ENCODE measurements at regions not wholly inside any gene's neighbourhood (a gene's known extent, or its start where the extent isn't known, plus 50 kb on each side); places are given as distances from the start of the nearest gene placed in this dataset.

- no peak for TF ChIP-seq EZH2phosphoT487 (conservative IDR thresholded peaks at IDR 0.05; ENCODE audit: low read length)
- TF ChIP-seq, protein P1, sequence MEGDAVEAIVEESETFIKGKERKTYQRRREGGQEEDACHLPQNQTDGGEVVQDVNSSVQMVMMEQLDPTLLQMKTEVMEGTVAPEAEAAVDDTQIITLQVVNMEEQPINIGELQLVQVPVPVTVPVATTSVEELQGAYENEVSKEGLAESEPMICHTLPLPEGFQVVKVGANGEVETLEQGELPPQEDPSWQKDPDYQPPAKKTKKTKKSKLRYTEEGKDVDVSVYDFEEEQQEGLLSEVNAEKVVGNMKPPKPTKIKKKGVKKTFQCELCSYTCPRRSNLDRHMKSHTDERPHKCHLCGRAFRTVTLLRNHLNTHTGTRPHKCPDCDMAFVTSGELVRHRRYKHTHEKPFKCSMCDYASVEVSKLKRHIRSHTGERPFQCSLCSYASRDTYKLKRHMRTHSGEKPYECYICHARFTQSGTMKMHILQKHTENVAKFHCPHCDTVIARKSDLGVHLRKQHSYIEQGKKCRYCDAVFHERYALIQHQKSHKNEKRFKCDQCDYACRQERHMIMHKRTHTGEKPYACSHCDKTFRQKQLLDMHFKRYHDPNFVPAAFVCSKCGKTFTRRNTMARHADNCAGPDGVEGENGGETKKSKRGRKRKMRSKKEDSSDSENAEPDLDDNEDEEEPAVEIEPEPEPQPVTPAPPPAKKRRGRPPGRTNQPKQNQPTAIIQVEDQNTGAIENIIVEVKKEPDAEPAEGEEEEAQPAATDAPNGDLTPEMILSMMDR (IDR thresholded peaks at IDR 0.05; ENCODE audit: insufficient read depth, low read length, poor library complexity, severe bottlenecking), result no peak
- H3F3A ChIP-seq (ENCODE audit: insufficient read depth), result no peaks in the 10 kb centered on the region
These were observed 376.7 kb downstream of the ALG10 start for GRCh38 chr12:34398706-34399630.

GRCh38 chr12:34399631-34400410, 377.5 kb downstream of the ALG10 start:
- no peak overlapping the region for H3K27ac ChIP-seq (ENCODE audit: low read depth, low read length)
- no peaks in the 10 kb centered on the region for H3K9me3 ChIP-seq (ENCODE audit: insufficient read depth, low read length)

More at GRCh38 chr12:34398706-34399630, 376.7 kb downstream of the ALG10 start:
- H2AFZ ChIP-seq (ENCODE audit: low read depth, low read length, severe bottlenecking), result no peak overlapping the region
- no peak overlapping the region for H3K27ac ChIP-seq (ENCODE audit: low read depth, low read length)
- H3K36me3 ChIP-seq (ENCODE audit: low read length), result no peaks in the 10 kb centered on the region
- H3K9me2 ChIP-seq (replicated peaks; ENCODE audit: insufficient read depth, low read length), result no peaks in the 10 kb centered on the region
- no peaks in the 10 kb centered on the region for H4K20me1 ChIP-seq (ENCODE audit: low read depth, low read length)
- H3K4me3 ChIP-seq (ENCODE audit: insufficient read depth, low read length, poor library complexity, severe bottlenecking), result no peak overlapping the region
- no peak overlapping the region for H3K9ac ChIP-seq (ENCODE audit: low read length)
- no peaks in the 10 kb centered on the region for H3K27me3 ChIP-seq (ENCODE audit: low read length)
- H3K9me3 ChIP-seq (ENCODE audit: insufficient read depth, low read length), result no peaks in the 10 kb centered on the region
- H3K4me2 ChIP-seq (ENCODE audit: low read depth, low read length, poor library complexity, severe bottlenecking), result no peak overlapping the region
- no peaks in the 10 kb centered on the region for H3K79me2 ChIP-seq (ENCODE audit: insufficient read depth, low read length)

DNA sequence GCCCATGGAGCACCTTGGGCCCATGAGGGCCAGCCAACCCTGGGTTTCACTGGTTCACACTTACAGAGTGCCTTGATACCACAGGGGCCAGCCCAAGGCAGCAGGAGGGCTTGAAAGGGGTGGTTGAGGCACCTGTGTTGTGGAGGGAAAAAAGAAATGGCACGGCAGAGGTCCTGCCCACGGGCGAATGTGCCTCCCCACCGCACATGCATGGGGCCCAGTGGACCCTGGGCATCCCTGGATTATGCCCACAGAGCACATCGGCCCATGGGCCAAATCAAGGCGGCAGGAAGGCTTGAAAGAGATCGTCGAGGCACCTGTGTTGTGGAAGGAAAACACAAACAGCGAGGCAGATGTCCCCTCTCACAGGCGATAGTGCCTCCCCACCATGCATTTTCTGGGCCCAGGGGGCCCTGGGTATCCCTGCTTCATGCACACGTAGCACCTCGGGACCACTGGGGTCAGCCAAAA, 378.1 kb downstream of the ALG10 start:
- Histone ChIP-seq H3K27ac (ENCODE audit: low read depth, low read length) (no peak overlapping the region), H3K9me3 (ENCODE audit: insufficient read depth, low read length) (no peaks in the 10 kb centered on the region), H3K79me2 (ENCODE audit: insufficient read depth, low read length) (no peaks in the 10 kb centered on the region), H3K27me3 (ENCODE audit: low read length) (no peaks in the 10 kb centered on the region), H3K4me3 (ENCODE audit: insufficient read depth, low read length, poor library complexity, severe bottlenecking) (no peak overlapping the region), H4K20me1 (ENCODE audit: low read depth, low read length) (no peaks in the 10 kb centered on the region), H2AFZ (ENCODE audit: low read depth, low read length, severe bottlenecking) (no peak overlapping the region), H3F3A (ENCODE audit: insufficient read depth) (no peaks in the 10 kb centered on the region), H3K4me2 (ENCODE audit: low read depth, low read length, poor library complexity, severe bottlenecking) (no peak overlapping the region), H3K9me2 (replicated peaks; ENCODE audit: insufficient read depth, low read length) (no peaks in the 10 kb centered on the region), H3K36me3 (ENCODE audit: low read length) (no peaks in the 10 kb centered on the region), H3K9ac (ENCODE audit: low read length) (no peak overlapping the region)
- TF ChIP-seq, protein P1 (IDR thresholded peaks at IDR 0.05; ENCODE audit: insufficient read depth, low read length, poor library complexity, severe bottlenecking), result no peak
- TF ChIP-seq EZH2phosphoT487 (conservative IDR thresholded peaks at IDR 0.05; ENCODE audit: low read length), result no peak

More at GRCh38 chr12:34399631-34400410, 377.5 kb downstream of the ALG10 start:
- Histone ChIP-seq H3K4me3 (ENCODE audit: insufficient read depth, low read length, poor library complexity, severe bottlenecking) (no peak overlapping the region), H3K27me3 (ENCODE audit: low read length) (no peaks in the 10 kb centered on the region), H4K20me1 (ENCODE audit: low read depth, low read length) (no peaks in the 10 kb centered on the region), H3K9me2 (replicated peaks; ENCODE audit: insufficient read depth, low read length) (no peaks in the 10 kb centered on the region), H2AFZ (ENCODE audit: low read depth, low read length, severe bottlenecking) (no peak overlapping the region), H3K36me3 (ENCODE audit: low read length) (no peaks in the 10 kb centered on the region), H3K9ac (ENCODE audit: low read length) (no peak overlapping the region), H3K79me2 (ENCODE audit: insufficient read depth, low read length) (no peaks in the 10 kb centered on the region), H3K4me2 (ENCODE audit: low read depth, low read length, poor library complexity, severe bottlenecking) (no peak overlapping the region), H3F3A (ENCODE audit: insufficient read depth) (no peaks in the 10 kb centered on the region)
- no peak for TF ChIP-seq EZH2phosphoT487 (conservative IDR thresholded peaks at IDR 0.05; ENCODE audit: low read length)
- TF ChIP-seq, protein P1 (IDR thresholded peaks at IDR 0.05; ENCODE audit: insufficient read depth, low read length, poor library complexity, severe bottlenecking), result no peak
